ENCODE measurements at regions not wholly inside any gene's neighbourhood (a gene's known extent, or its start where the extent isn't known, plus 50 kb on each side); places are given as distances from the start of the nearest gene placed in this dataset.

GRCh38 chr5:128815201-128815600 lies 150.1 kb upstream of the SLC27A6 start:
- 40 to 44% (median 40%) methylated on average over 5 of the region's 5 CpGs for WGBS, 3 donors
- intact Hi-C loops (cut with DNase I), result no loop called here
- no peak for ATAC-seq

GRCh38 chr5:128825826-128826225 lies 139.5 kb upstream of the SLC27A6 start:
- no peak overlapping the region for H3K27ac ChIP-seq
- H3K4me3 ChIP-seq, result no peak overlapping the region
- 29 to 45% (median 32%) methylated on average over 1 of the region's 1 CpG for WGBS, 3 donors
- no peaks in the 10 kb centered on the region for H3K4me1 ChIP-seq
- no peaks in the 10 kb centered on the region for H3K9me3 ChIP-seq
- H3K27me3 ChIP-seq (ENCODE audit: insufficient read depth in 3 of 3, low read length in 2 of 3), result no peaks in the 10 kb centered on the region
- TF ChIP-seq CTCF (IDR thresholded peaks at IDR 0.05), result no peak
- ATAC-seq (peak in 1 of 4 donors; percentile 40), DNase-seq (no peak)
- intact Hi-C loops (cut with DNase I), result no loop called here
- H3K36me3 ChIP-seq (ENCODE audit: insufficient read depth in 1 of 2, low read depth in 1 of 2), result no peaks in the 10 kb centered on the region

More at GRCh38 chr5:128815201-128815600, 150.1 kb upstream of the SLC27A6 start:
- no peaks in the 10 kb centered on the region for H3K9me3 ChIP-seq
- H3K27ac ChIP-seq, result no peak overlapping the region
- no peak for DNase-seq
- TF ChIP-seq CTCF (IDR thresholded peaks at IDR 0.05), result no peak
- H3K4me1 ChIP-seq, result no peaks in the 10 kb centered on the region
- no peaks in the 10 kb centered on the region for H3K36me3 ChIP-seq (ENCODE audit: insufficient read depth in 1 of 2, low read depth in 1 of 2)
- no peak overlapping the region for H3K4me3 ChIP-seq
- no peaks in the 10 kb centered on the region for H3K27me3 ChIP-seq (ENCODE audit: insufficient read depth in 3 of 3, low read length in 2 of 3)

GRCh38 chr5:128826275-128826674 lies 139.0 kb upstream of the SLC27A6 start:
- 70 to 85% (median 78%) methylated on average over 1 of the region's 1 CpG for WGBS, 3 donors
- no peaks in the 10 kb centered on the region for H3K9me3 ChIP-seq
- H3K4me1 ChIP-seq, result no peaks in the 10 kb centered on the region
- intact Hi-C loops (cut with DNase I), result no loop called here
- DNase-seq (no peak), ATAC-seq (no peak)
- no peak overlapping the region for H3K27ac ChIP-seq
- TF ChIP-seq CTCF (IDR thresholded peaks at IDR 0.05), result no peak
- H3K27me3 ChIP-seq (ENCODE audit: insufficient read depth in 3 of 3, low read length in 2 of 3), result no peaks in the 10 kb centered on the region
- no peak overlapping the region for H3K4me3 ChIP-seq
- H3K36me3 ChIP-seq (ENCODE audit: insufficient read depth in 1 of 2, low read depth in 1 of 2), result no peaks in the 10 kb centered on the region

- no peaks in the 10 kb centered on the region for H3K9me3 ChIP-seq
- H3K4me1 ChIP-seq, result no peaks in the 10 kb centered on the region
- H3K4me3 ChIP-seq, result no peak overlapping the region
- intact Hi-C loops (cut with DNase I), result no loop called here
- WGBS, 3 donors, result 34 to 47% (median 45%) methylated on average over 5 of the region's 5 CpGs
- ATAC-seq (no peak), DNase-seq (no peak)
- H3K27me3 ChIP-seq (ENCODE audit: insufficient read depth in 3 of 3, low read length in 2 of 3), result no peaks in the 10 kb centered on the region
- H3K27ac ChIP-seq, result no peak overlapping the region
- TF ChIP-seq CTCF (IDR thresholded peaks at IDR 0.05), result no peak
- no peaks in the 10 kb centered on the region for H3K36me3 ChIP-seq (ENCODE audit: insufficient read depth in 1 of 2, low read depth in 1 of 2)
Observed at GRCh38 chr5:128836571-128836970, 128.7 kb upstream of the SLC27A6 start.

GRCh38 chr5:128838623-128839022 lies 126.7 kb upstream of the SLC27A6 start:
- Histone ChIP-seq H3K27ac (no peak overlapping the region), H3K9me3 (no peaks in the 10 kb centered on the region), H3K4me3 (no peak overlapping the region), H3K36me3 (ENCODE audit: insufficient read depth in 1 of 2, low read depth in 1 of 2) (no peaks in the 10 kb centered on the region), H3K4me1 (no peaks in the 10 kb centered on the region), H3K27me3 (ENCODE audit: insufficient read depth in 3 of 3, low read length in 2 of 3) (no peaks in the 10 kb centered on the region)
- no peak for TF ChIP-seq CTCF (IDR thresholded peaks at IDR 0.05)
- ATAC-seq, result no peak
- DNase-seq, result no peak
- intact Hi-C loops (cut with DNase I), result no loop called here
